Mucosa of gallbladder (tissue), 1 donor: ENCODE measurements at regions not wholly inside any gene's neighbourhood (a gene's known extent, or its start where the extent isn't known, plus 50 kb on each side); places are given as distances from the start of the nearest gene placed in this dataset.
"Not testable (repeated sequence)": the region's sequence is repeated elsewhere in the genome, so short reads cannot be mapped to it uniquely, and the experiment has no call there.

ENCODE experiments used
- DNase-seq: peaks from one replicate; pipeline ENCODE4 v3.0.0-alpha.2; 2020; ENCODE audit warnings: low spot score
- donor health status: DM: no; HTN: no; CAD: no.

GRCh38 chr3:169029674-169030285, 633.7 kb downstream of the MECOM start:
- no peak for DNase-seq

GRCh38 chr3:169028716-169029115, 634.8 kb downstream of the MECOM start:
- no peak for DNase-seq

DNA sequence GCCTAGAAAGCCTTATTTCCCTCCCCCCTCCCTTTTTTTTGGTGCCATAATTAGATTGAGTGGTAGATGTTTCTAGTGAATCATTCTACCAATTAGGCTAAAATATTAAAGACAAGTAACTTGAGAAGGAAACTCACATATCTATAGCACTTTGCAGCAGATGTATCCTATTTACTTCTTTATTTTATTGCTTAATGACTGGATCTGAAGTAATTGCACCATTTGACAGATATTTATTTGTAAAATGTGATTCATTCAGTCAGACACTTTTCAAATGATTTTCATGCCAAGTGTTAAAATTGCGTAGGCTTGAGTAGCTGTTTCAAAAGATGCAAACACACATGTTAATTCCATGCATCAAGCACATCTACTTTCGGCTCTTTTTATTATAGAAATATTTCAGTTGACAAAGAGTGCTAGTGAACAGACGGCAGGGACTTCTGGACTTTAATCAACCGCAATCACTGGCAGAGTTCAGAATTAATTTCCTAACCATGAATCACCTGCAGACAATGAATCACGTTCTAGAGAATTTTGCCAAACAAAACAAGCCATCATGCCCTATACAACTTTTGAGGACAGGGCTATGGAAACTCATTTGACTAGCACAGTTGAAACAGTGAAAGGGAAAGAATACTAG, 636.8 kb downstream of the MECOM start:
- peak; percentile 21 for DNase-seq

- no peak for DNase-seq
Measured at GRCh38 chr3:169022457-169022856, 641.1 kb downstream of the MECOM start.

DNA sequence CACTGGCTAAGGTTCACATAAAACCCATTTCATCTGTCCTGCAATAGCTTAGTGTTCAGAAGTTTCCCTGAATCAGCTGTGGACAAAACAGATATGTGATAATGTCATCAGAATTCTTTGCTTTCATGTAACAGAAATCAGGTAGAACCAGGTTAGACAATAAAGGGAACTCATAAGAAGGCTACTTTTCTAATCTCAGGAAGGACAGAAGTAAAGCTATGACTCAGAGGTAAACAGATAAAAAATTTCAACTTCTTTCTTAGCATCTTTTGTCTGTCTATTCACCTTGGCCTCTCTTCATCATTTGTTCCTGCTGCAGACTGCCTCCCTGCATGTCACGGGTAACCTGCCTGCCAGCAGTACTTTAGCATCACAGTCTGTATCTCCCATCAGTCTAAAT, 643.1 kb downstream of the MECOM start:
- no peak for DNase-seq

DNA sequence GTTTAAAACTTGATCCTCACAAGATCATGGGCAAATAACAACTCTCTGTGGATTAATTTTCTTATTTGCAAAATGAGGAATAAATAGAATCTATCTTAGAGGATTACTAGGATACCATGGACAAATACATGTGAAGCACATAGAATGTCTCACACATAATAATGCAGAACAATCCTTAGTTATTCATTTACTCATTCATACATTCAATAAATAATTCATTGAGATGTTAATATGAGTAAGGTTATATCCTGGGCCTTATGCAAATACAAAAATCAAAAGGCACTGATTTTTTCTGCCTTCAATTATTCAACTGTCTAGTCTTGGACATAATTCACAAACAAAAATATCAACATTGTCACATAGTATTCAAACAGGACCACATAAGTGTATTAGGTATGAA, 654.1 kb downstream of the MECOM start:
- DNase-seq, result no peak

GRCh38 chr3:169008776-169009358, 654.6 kb downstream of the MECOM start:
- DNase-seq, result no peak

DNA sequence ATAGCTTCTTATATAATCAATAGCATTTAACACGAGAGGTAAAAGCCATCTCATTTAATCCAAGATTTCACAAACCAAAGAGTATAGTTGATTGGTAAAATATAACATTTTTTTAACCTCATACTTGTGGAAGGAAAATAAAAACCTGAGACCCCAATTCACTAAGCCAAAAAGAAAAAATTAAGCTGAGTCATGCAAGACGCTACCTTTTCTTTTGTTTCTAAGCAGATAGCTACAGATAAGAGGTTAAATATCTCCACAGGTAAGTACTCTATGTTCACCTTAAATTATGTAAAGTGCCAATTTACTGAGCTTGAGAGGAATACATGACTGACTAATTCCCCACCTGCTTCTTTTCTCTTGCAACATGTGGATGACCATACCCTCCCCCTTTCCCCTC, 656.4 kb downstream of the MECOM start:
- DNase-seq, result no peak

DNA sequence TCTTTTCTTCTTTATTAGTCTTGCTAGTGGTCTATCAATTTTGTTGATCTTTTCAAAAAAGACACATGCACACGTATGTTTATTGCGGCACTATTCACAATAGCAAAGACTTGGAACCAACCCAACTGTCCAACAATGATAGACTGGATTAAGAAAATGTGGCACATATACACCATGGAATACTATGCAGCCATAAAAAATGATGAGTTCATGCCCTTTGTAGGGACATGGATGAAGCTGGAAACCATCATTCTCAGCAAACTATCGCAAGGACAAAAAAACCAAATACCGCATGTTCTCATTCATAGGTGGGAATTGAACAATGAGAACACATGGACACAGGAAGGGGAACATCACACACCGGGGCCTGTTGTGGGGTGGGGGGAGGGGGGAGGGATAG, 657.1 kb downstream of the MECOM start:
- not testable (repeated sequence) for DNase-seq

DNA sequence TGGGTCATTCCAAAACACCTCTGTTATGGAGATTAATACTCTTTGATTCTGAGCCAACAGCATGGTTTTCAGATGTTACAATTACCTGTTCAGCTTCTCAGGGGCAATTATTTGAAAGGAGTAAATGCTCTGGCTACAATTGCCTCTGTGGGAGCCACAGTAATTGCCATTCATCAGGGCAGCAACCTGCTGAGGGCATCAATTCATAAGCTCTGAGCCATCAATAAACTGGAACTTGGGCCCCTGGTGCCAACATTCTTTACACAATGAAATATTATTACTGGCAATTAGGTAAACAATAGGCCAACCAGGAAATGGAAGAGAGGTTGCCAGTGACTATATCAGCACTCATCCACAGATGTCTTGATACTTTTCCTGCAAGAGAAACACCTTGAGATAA, 660.8 kb downstream of the MECOM start:
- no peak for DNase-seq

DNA sequence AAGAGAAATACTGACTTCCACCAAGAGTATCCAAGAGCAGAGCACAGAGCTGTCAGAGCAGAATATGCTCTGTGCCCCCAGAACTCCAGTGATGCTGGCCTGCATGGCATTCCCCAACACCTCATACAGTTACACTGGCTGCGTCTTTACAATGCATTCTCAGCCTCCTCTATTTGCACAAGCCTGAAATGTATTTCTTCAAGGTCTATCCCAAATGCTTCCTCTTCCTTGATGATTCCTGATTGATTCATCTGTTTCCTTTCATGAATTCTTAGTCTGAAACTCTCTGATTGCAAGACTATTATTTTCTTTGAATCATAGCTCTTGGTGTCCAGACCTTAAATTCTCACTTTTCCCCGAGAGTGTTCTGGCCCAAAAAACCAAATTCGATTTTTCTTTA, 664.7 kb downstream of the MECOM start:
- no peak for DNase-seq

GRCh38 chr3:168997488-168997887, 666.0 kb downstream of the MECOM start:
- no peak for DNase-seq

DNA sequence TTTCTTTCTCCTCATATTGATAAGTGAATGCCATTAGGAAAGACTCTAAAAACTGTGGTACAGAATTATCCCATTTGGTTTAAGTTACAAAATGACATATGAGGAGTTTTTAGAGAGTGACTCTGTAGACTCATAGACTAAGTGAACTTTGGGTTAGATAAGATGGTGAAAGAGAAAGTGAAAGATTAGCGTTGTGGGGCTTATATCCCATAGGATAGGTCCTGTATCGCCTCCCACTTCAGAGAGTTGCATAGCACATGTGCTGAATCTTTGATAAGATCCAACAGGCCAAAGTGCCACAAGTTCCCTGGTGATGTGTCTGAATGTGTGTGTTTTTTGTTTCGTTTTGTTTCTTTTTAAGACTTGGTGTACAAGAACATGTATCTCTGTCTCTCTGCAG, 666.9 kb downstream of the MECOM start:
- DNase-seq, result no peak

DNA sequence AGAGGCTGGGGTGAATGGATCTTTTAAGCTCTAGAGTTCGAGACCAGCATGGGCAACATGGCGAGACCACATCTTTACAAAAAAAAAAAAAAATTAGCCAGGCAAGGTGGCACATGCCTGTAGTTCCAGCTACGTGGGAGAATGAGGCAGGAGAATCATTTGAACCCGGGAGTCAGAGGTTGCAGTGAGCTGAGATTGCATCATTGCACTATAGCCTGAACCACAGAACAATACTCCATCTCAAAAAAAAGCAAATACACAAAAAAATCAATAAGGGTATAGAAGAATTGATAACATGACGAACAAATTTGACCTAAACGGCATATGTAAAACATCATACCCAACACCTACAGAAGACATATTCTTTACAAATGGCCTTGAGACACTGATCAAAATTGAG, 668.4 kb downstream of the MECOM start:
- no peak for DNase-seq

- DNase-seq, result no peak
Measured at GRCh38 chr3:168991803-168992202, 671.7 kb downstream of the MECOM start.

DNA sequence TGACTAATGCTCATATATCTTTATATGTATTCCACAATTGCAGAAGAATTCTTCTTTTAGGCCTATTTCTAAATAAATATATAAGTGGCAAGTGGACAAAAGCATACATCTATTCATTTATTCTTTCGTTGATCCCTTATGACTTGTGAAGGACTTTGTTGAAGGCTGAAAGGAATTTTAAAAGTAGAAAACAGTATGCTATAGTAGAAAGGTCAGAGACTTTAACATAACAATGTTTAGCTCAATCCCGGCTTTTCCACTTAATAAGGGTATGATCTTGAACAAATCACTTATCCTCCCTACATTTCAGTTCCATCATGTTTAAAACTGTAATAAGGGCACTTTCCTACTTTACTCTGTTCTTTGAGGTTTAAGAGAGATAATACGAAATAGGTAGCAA, 672.9 kb downstream of the MECOM start:
- no peak for DNase-seq

DNA sequence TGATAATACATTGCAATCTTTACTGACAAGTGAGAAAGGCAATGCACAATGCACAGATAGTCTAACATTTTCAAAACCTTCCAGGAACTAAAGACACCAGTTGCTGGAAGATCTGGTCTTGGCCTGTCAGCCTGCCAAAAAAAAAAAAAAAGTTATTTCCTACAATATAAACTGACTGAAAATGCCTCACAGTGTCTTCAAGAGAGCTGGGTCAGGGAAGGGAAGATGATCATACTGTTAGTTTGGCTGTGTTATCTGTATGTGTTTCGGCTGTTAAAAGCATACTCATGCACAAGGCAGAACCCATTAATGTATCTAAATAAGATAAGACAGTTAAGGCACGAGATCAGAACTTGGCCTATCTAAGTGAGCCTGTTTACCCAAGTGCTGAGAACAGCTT, 673.4 kb downstream of the MECOM start:
- DNase-seq, result no peak

- DNase-seq, result peak; percentile 50
Measured at GRCh38 chr3:168989396-168989795, 674.1 kb downstream of the MECOM start.

- no peak for DNase-seq
Measured at GRCh38 chr3:168988853-168989252, 674.7 kb downstream of the MECOM start.

GRCh38 chr3:168984872-168985271, 678.6 kb downstream of the MECOM start:
- no peak for DNase-seq

DNA sequence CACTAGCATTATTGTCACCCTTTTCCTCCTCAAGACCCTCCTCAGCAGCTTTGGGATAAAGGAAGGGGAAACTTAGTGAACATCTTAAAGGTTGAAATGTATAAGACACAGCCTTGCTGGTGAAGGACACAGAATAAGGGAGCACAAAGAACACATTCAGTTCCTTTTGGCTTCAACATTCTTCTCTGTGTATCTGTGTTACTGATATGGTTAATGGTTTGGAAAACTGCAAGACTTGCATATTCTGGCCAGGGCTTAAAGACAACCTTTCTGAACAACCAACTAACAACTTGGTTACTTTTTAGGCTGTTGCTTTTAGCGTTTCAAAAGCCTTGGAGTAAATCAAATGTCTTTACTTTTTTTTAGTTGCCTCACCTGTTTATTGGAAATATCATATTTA, 680.5 kb downstream of the MECOM start:
- DNase-seq, result no peak

GRCh38 chr3:168981396-168981795, 682.1 kb downstream of the MECOM start:
- DNase-seq, result no peak

- DNase-seq, result no peak
Measured at GRCh38 chr3:168977716-168978374, 685.7 kb downstream of the MECOM start.
